Ovary (tissue), 1 donor: ENCODE measurements at regions not wholly inside any gene's neighbourhood (a gene's known extent, or its start where the extent isn't known, plus 50 kb on each side); places are given as distances from the start of the nearest gene placed in this dataset.

Experiments used
- EP300 ChIP-seq: sonication (generic); formaldehyde crosslinking; IDR thresholded peaks from one replicate; pipeline ENCODE4 v1.6.1; 2017; ENCODE audit warnings: antibody characterized with exemption
- POLR2A ChIP-seq: fragments of 450-650 bp; IDR thresholded peaks from one replicate; pipeline ENCODE4 v1.6.1; 2017; ENCODE audit warnings: antibody characterized with exemption, mild to moderate bottlenecking, moderate library complexity

DNA sequence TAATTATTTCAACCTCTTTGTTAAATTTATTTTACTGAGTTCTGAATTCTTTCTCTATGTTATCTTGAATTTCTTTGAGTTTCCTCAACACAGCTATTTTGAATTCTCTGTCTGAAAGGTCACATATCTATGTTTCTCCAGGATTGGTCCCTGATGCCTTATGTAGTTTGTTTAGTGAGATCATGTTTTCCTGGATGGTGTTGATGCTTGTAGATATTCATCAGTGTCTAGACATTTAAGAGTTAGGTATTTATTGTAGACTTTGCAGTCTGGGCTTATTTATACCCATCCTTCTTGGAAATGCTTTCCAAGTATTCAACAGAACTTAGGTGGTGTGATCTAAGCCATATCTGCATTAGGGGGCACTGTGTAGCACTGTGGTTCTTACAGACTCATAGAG is 70.2 kb upstream of the SLC27A6 start:
- no peak for TF ChIP-seq EP300
- no peak for TF ChIP-seq POLR2A
